IPS DF 6.9 (cell line): ENCODE measurements at regions not wholly inside any gene's neighbourhood (a gene's known extent, or its start where the extent isn't known, plus 50 kb on each side); places are given as distances from the start of the nearest gene placed in this dataset.
"Not testable (repeated sequence)": the region's sequence is repeated elsewhere in the genome, so short reads cannot be mapped to it uniquely, and the experiment has no call there.

ENCODE experiments used
- DNase-seq: peaks from one replicate; pipeline ENCODE4 v3.0.0-alpha.2; 2013; ENCODE audit warnings: low read depth, low spot score
- H3K27ac ChIP-seq: one replicate; pipeline ENCODE4 v1.5.1; 2013; ENCODE audit warnings: low read length, control low read depth
- H3K27me3 ChIP-seq: 2 replicates; pipeline ENCODE4 v1.6.1; 2013; ENCODE audit warnings: mild to moderate bottlenecking, low read length; ENCODE audit not compliant: control insufficient read depth, insufficient read depth
- H3K36me3 ChIP-seq: 2 replicates; pipeline ENCODE4 v1.6.1; 2013; ENCODE audit warnings: low read length; ENCODE audit not compliant: control insufficient read depth, insufficient read depth
- H3K4me1 ChIP-seq: 2 replicates; pipeline ENCODE4 v1.6.1; 2013; ENCODE audit warnings: low read length; ENCODE audit not compliant: control insufficient read depth, insufficient read depth
- H3K4me3 ChIP-seq: 2 replicates; pipeline ENCODE4 v1.5.1; 2013; ENCODE audit warnings: mild to moderate bottlenecking, low read length
- H3K9me3 ChIP-seq: 2 replicates; pipeline ENCODE4 v1.6.1; 2013; ENCODE audit warnings: low read length, inconsistent platforms; ENCODE audit not compliant: control insufficient read depth, insufficient read depth
- WGBS: extraction: QIAGEN DNeasy Blood & Tissue Kit; methylation state at CpG from one replicate; pipeline ENCODE4 v1.1.7; 2013; ENCODE audit warnings: mixed read lengths, missing lambda C conversion rate; ENCODE audit not compliant: insufficient read length, insufficient coverage; 5-methylcytosine and 5-hydroxymethylcytosine counted together

DNA sequence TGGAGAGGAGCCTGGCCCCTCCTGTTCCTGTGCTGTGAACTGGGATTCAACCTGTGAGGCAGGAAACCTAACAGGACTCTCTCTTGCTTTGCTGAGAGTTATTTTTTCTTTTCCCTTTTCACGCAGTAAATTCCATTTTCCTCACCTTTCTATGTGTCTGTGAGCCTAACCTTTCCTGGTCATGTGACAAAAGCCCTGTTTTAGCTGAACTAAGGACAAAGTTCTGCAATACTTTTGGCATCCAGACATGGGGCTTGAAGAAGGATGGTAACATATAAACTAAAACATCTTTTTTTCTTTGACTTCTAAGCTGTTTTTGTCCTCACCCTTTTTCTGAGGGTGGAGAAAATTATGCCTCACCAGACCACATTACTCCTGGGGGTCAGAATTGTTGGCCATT is 368.5 kb downstream of the HTR1B start:
- Histone ChIP-seq H3K9me3 (no peaks in the 10 kb centered on the region), H3K27me3 (no peaks in the 10 kb centered on the region), H3K27ac (no peak overlapping the region), H3K36me3 (no peaks in the 10 kb centered on the region), H3K4me3 (no peak overlapping the region), H3K4me1 (no peaks in the 10 kb centered on the region)
- no CpG with 5 or more reads among the region's 1 CpG for WGBS
- no peak for DNase-seq

DNA sequence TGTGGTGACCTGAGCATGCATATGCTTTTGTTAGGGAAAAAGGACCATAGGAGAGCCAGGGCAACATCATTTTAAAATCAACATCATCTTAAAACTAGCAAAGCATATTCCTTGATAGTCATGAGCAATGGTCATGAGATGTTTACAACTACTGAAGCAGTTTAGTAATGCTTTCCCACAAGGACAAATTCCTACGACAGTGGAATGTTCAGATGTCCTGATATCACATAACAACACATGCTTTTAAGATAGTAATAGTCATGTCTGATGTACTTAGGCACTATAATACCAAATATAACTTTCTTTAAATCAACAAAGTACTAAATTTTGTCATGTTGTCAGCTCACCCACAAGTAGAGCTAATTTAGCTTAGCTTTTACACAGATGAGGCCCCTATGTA is 370.3 kb downstream of the HTR1B start:
- no CpG with 5 or more reads among the region's 1 CpG for WGBS
- Histone ChIP-seq H3K4me3 (no peak overlapping the region), H3K27me3 (no peaks in the 10 kb centered on the region), H3K36me3 (no peaks in the 10 kb centered on the region), H3K27ac (no peak overlapping the region), H3K4me1 (no peaks in the 10 kb centered on the region), H3K9me3 (no peaks in the 10 kb centered on the region)
- no peak for DNase-seq

DNA sequence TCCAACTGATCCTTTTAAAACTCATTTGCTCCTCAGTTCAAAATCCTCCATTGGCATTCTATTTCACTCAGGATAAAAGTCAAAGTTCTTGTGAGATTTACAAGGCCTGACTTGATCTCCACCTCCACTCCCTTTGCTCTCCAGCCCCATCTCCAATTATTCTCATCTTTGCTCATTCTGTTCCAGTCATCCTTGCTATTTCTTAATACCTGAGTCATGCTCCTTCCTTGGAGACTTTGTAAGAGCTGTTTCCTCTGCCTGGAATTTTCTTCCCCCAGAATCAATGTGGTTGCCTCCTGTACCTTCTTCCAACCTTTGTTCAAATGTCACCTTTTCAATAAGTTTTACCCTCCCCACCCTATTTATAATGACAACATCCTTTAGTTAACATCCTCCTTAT is 373.5 kb downstream of the HTR1B start:
- H3K36me3 ChIP-seq = no peaks in the 10 kb centered on the region
- no peaks in the 10 kb centered on the region for H3K4me1 ChIP-seq
- no peak overlapping the region for H3K27ac ChIP-seq
- no peak overlapping the region for H3K4me3 ChIP-seq
- DNase-seq = no peak
- no peaks in the 10 kb centered on the region for H3K27me3 ChIP-seq
- H3K9me3 ChIP-seq = no peaks in the 10 kb centered on the region

DNA sequence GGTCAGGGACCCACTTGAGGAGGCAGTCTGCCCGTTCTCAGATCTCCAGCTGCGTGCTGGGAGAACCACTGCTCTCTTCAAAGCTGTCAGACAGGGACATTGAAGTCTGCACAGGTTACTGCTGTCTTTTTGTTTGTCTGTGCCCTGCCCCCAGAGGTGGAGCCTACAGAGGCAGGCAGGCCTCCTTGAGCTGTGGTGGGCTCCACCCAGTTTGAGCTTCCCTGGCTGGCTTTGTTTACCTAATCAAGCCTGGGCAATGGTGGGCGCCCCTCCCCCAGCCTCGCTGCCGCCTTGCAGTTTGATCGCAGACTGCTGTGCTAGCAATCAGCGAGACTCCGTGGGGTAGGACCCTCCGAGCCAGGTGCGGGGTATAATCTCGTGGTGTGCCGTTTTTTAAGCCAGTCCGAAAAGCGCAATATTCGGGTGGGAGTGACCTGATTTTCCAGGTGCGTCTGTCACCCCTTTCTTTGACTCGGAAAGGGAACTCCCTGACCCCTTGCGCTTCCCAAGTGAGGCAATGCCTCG is 375.4 kb downstream of the HTR1B start:
- H3K9me3 ChIP-seq, H3K4me3 ChIP-seq, H3K27me3 ChIP-seq, DNase-seq, H3K36me3 ChIP-seq, H3K4me1 ChIP-seq, H3K27ac ChIP-seq: not testable (repeated sequence)
- no CpG with 5 or more reads among the region's 19 CpGs for WGBS

DNA sequence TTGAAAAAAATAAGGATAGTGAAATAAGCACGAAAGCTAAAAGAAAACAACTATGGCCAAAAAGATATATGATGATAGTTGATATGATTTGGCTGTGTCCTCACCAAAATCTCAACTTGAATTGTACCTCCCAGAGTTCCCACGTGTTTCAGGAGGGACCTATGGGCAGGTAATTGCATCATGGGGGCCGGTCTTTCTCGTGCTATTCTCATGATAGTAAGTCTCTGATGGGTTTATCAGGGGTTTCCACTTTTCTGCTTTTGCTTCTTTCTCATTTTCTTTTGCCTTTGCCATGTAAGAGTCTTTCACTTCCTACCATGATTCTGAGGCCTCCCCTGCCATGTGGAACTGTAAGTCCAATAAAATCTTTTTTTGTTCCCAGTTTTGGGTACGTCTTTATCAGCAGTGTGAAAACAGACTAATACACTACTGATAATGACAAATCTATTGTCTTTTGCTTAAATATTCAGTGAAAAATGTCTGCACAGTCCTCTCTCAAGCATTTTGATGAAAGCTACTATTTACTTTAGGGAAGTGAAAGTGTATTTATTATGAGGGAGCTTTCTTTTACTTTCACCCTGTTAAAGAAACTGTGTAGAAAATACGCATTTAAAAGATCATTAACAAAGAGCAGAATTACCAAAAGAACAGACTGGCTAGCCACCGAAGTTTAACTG is 389.1 kb downstream of the HTR1B start:
- DNase-seq = no peak
- Histone ChIP-seq H3K27ac (no peak overlapping the region), H3K4me3 (no peak overlapping the region), H3K9me3 (no peaks in the 10 kb centered on the region), H3K36me3 (no peaks in the 10 kb centered on the region), H3K27me3 (no peaks in the 10 kb centered on the region), H3K4me1 (no peaks in the 10 kb centered on the region)
- WGBS = no CpG with 5 or more reads among the region's 7 CpGs

DNA sequence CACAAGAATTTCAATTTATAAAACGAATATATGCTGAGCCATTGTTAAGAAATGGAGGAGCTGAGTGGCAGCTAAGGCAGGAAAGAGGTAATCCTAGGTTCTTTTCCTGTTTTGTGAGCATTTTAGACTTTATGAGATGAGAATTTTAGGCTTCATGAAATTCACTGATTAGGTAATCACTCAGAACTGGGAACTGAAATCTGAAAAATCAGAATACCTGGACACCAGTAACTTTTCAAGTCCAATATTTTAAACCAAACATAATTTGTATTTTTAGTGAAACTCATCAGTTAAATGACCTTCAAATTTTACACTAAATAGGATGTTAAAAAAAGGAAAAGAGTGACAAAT is 389.9 kb downstream of the HTR1B start:
- Histone ChIP-seq H3K27ac (no peak overlapping the region), H3K27me3 (no peaks in the 10 kb centered on the region), H3K4me1 (no peaks in the 10 kb centered on the region), H3K4me3 (no peak overlapping the region), H3K36me3 (no peaks in the 10 kb centered on the region), H3K9me3 (no peaks in the 10 kb centered on the region)
- WGBS = no CpG with 5 or more reads among the region's 1 CpG
- no peak for DNase-seq

DNA sequence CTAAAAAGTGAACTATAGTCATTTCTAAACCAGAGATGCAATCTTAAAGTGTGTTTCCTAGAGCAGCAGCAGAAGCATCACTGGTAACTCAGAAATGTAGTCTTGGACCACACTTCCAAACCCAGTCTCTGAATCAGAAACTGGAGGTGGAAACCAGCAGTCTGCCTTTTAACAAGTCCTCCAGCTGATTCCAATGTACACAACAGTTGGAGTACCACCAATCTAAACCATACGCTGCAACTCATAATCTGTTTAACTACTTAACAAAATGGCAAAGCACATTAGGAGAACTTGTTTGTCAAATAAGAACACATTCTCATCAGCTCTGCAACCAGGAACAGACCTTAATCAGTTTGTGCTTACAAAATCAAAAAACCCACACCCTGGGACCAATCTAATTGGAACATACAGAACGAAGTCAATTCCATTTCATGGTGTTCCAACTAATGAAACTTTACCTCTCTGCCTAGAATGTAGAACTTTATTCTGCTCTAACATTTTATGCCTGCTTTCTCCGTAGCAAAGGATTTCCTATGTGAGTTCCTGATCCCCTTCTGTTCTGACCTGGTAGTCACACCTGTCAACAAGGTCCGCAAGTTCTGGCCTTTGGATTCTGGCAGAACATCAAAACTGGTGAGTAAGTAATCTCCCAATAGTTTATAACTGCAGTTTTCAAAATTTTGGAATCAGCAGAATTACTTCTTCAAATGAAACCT is 390.4 kb downstream of the HTR1B start:
- Histone ChIP-seq H3K9me3 (no peaks in the 10 kb centered on the region), H3K27me3 (no peaks in the 10 kb centered on the region), H3K36me3 (no peaks in the 10 kb centered on the region), H3K4me1 (no peaks in the 10 kb centered on the region), H3K4me3 (no peak overlapping the region), H3K27ac (no peak overlapping the region)
- WGBS = no CpG with 5 or more reads among the region's 4 CpGs
- DNase-seq = no peak

DNA sequence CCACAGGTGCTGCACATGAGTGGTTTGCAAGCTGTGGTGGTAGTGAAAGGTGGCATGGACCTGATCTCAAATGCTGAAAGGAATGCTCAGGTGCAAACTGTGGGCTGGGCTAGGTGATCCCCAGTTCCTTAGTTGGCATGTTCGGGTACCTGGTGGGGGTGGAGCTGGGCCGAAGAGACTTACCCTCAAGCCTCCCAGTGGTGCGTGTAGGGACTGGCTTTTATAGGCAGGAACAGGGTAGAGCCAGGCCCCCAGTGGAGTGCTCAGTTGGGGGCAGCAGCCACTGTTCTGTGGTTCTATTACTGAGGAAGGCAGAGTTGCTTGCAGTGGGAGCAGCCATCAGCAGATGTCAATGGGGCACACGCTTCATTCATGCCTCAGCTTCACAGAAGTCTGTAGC is 399.8 kb downstream of the HTR1B start:
- DNase-seq = no peak
- H3K36me3 ChIP-seq = no peaks in the 10 kb centered on the region
- WGBS = no CpG with 5 or more reads among the region's 4 CpGs
- no peak overlapping the region for H3K27ac ChIP-seq
- no peaks in the 10 kb centered on the region for H3K27me3 ChIP-seq
- H3K9me3 ChIP-seq = no peaks in the 10 kb centered on the region
- no peaks in the 10 kb centered on the region for H3K4me1 ChIP-seq
- no peak overlapping the region for H3K4me3 ChIP-seq

DNA sequence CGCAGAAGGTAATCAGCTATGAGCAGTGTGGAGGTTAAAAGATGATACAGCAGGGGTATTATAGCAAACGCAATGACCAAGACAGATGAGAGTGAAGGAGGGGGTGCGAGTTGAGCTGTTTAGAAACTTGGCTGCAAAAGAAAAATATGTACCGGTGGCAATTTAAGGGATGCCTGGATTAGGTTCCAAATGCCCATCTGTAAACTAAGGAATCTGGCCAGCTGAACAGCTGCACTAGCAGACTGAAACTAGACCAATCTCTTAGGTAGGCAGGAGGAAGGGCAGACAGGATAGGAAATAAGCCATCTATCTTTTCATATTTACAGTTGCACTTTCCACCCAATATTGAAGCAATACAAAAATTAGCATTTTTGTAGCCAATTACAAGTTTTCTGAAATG is 407.6 kb downstream of the HTR1B start:
- no peak for DNase-seq
- Histone ChIP-seq H3K4me3 (no peak overlapping the region), H3K27ac (no peak overlapping the region), H3K36me3 (no peaks in the 10 kb centered on the region), H3K4me1 (no peaks in the 10 kb centered on the region), H3K9me3 (no peaks in the 10 kb centered on the region), H3K27me3 (no peaks in the 10 kb centered on the region)
- no CpG with 5 or more reads among the region's 4 CpGs for WGBS

DNA sequence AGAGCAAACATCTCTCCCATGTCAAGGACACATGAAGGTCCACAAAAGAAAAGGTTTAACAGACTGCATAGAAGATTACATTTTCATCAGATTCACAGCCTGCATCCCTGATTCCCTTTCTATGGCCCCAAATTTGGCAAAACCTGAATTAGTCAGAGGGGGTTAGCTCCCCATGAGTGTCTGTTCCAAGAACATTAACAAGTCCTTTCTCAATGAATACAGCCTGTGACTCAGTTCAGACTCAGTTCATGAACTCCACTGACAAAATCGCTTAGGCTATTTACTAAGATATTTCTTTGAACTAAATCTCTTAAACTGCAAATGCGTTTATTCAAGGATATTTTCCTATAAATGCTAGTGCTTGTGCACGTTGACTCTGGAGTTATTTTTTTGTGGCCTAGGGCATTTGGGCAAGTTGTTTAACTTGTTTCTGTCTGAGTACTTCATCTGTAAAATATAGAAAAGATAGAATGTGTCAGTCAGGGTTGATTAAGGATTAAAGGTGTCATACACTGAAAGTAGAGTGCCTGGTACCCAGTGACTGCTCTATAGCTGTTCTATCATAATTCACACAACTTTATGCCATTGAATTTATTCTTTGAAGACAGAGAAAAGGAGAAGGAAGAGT is 422.6 kb downstream of the HTR1B start:
- Histone ChIP-seq H3K4me1 (no peaks in the 10 kb centered on the region), H3K36me3 (no peaks in the 10 kb centered on the region), H3K27me3 (no peaks in the 10 kb centered on the region), H3K27ac (no peak overlapping the region), H3K4me3 (no peak overlapping the region), H3K9me3 (no peaks in the 10 kb centered on the region)
- DNase-seq = no peak
- no CpG with 5 or more reads among the region's 3 CpGs for WGBS
